ENCODE measurements at regions not wholly inside any gene's neighbourhood (a gene's known extent, or its start where the extent isn't known, plus 50 kb on each side); places are given as distances from the start of the nearest gene placed in this dataset.

- H3K9ac ChIP-seq (ENCODE audit: insufficient read depth in 1 of 2, low read depth in 2 of 2, low read length in 2 of 2) = no peak overlapping the region
- no peak for FAIRE-seq
- no peaks in the 10 kb centered on the region for H3K79me2 ChIP-seq (ENCODE audit: control insufficient read depth, insufficient read depth, low read length)
- H4K20me1 ChIP-seq (replicated peaks; ENCODE audit: control insufficient read depth, insufficient read depth, low read length) = no peaks in the 10 kb centered on the region
- H3K4me2 ChIP-seq (ENCODE audit: insufficient read depth, low read length) = no peak overlapping the region
- POLR2A ChIA-PET = no interaction called here
- no peak overlapping the region for H3K4me3 ChIP-seq
- no peak overlapping the region for H2AFZ ChIP-seq (ENCODE audit: low read depth, low read length)
- ATAC-seq = no peak
- H3K9me3 ChIP-seq (replicated peaks; ENCODE audit: control insufficient read depth, insufficient read depth, low read depth, low read length) = no peaks in the 10 kb centered on the region
- no peaks in the 10 kb centered on the region for H3K4me1 ChIP-seq (replicated peaks in 1 of 2; ENCODE audit: control insufficient read depth in 2 of 2, insufficient read depth in 2 of 2, low read length in 2 of 2)
- BruUV-seq (replicated peaks) = no TSS peak
- DNase-seq (ENCODE audit: extremely low read depth in 1 of 4, low spot score in 3 of 4) = no peak
- H3K27ac ChIP-seq (ENCODE audit: extremely low read depth, low read depth, low read length) = no peak overlapping the region
- CTCF ChIA-PET (ENCODE audit: low intra/inter-chr PET ratio) = no interaction called here
- no peaks in the 10 kb centered on the region for H3K27me3 ChIP-seq (ENCODE audit: control insufficient read depth in 2 of 2, insufficient read depth in 2 of 2, low read length in 2 of 2)
- 17% methylated on average over 2 of the region's 2 CpGs for WGBS (ENCODE audit: insufficient coverage, low coverage, missing lambda C conversion rate)
- TF ChIP-seq ZNF512 (tag; IDR thresholded peaks at IDR 0.05) (no peak), NELFE (IDR thresholded peaks at IDR 0.05; ENCODE audit: insufficient read depth, insufficient read length) (no peak), ZNF583 (CRISPR knock-in tag; IDR thresholded peaks at IDR 0.05) (no peak), TRIM24 (IDR thresholded peaks at IDR 0.05) (no peak), TOE1 (IDR thresholded peaks at IDR 0.05; ENCODE audit: borderline replicate concordance) (no peak), TOE1 (CRISPR knock-in tag; IDR thresholded peaks at IDR 0.05; ENCODE audit: borderline replicate concordance, low read depth) (no peak), MTA2 (IDR thresholded peaks at IDR 0.05; ENCODE audit: low read depth) (no peak), RBM15 (IDR thresholded peaks at IDR 0.05; ENCODE audit: insufficient read depth, low read length) (no peak), CC2D1A (IDR thresholded peaks at IDR 0.05) (no peak), SOX6 (IDR thresholded peaks at IDR 0.05) (no peak), SMAD1 (IDR thresholded peaks at IDR 0.05; ENCODE audit: low read depth, low read length, partially characterized antibody) (no peak), POU5F1 (IDR thresholded peaks at IDR 0.05; ENCODE audit: borderline replicate concordance, low read depth, low read length, partially characterized antibody) (no peak), HMGXB4 (CRISPR knock-in tag; IDR thresholded peaks at IDR 0.05) (no peak), SETDB1 (IDR thresholded peaks at IDR 0.05; ENCODE audit: low read length) (no peak), KLF13 (tag; IDR thresholded peaks at IDR 0.05; ENCODE audit: borderline replicate concordance, low read depth) (no peak), ZNF324 (CRISPR knock-in tag; IDR thresholded peaks at IDR 0.05) (no peak), NFIC (IDR thresholded peaks at IDR 0.05) (no peak), NFRKB (IDR thresholded peaks at IDR 0.05; ENCODE audit: low read depth) (no peak), ZNF766 (CRISPR knock-in tag; conservative IDR thresholded peaks at IDR 0.05) (no peak)
- in situ Hi-C loops (cut with MboI) = no loop called here
- intact Hi-C loops (cut with micrococcal nuclease) = no loop called here
- no peaks in the 10 kb centered on the region for H3K9me1 ChIP-seq (ENCODE audit: control insufficient read depth, insufficient read depth, low read length)
- no peaks in the 10 kb centered on the region for H3K36me3 ChIP-seq (ENCODE audit: control insufficient read depth, insufficient read depth, low read length)
Observed at GRCh38 chr3:110419601-110420000, 652.0 kb upstream of the NECTIN3 start.

All from K562 (cell line).